WTC11 (cell line): ENCODE measurements at regions not wholly inside any gene's neighbourhood (a gene's known extent, or its start where the extent isn't known, plus 50 kb on each side); places are given as distances from the start of the nearest gene placed in this dataset.

Source experiments
- ATAC-seq: fragments of 200-7000 bp; cut with Tn5 transposase; 2 replicates; pipeline ENCODE4 v1.10.0; 2021; ENCODE audit warnings: mild to moderate bottlenecking, moderate library complexity
- CTCF ChIA-PET: fragments of 300-600 bp; sonication (Branson Sonifier 250); formaldehyde crosslinking; loops from one replicate; lab custom pipeline; 2021; ENCODE audit warnings: antibody characterized with exemption; lab: Charles Lee
- POLR2A ChIA-PET: fragments of 350-600 bp; sonication (Branson Sonifier 250); formaldehyde crosslinking; loops from one replicate; lab custom pipeline; 2021; ENCODE audit warnings: antibody characterized with exemption; lab: Charles Lee
- DNase-seq: peaks from one replicate; pipeline ENCODE4 v3.0.0; 2021; ENCODE audit warnings: low spot score
- H3K27ac Mint-ChIP-seq: 2 replicates; pipeline ENCODE4 v1.8.0; 2021; ENCODE audit warnings: mixed read lengths
- H3K27me3 Mint-ChIP-seq: 2 replicates; pipeline ENCODE4 v1.8.0; 2021; ENCODE audit warnings: low read depth, mild to moderate bottlenecking, moderate library complexity, mixed read lengths
- H3K36me3 Mint-ChIP-seq: 2 replicates; pipeline ENCODE4 v1.8.0; 2021; ENCODE audit warnings: mixed read lengths
- H3K4me1 Mint-ChIP-seq: 2 replicates; pipeline ENCODE4 v1.8.0; 2022; ENCODE audit warnings: mixed read lengths
- H3K4me3 Mint-ChIP-seq: 2 replicates; pipeline ENCODE4 v1.8.0; 2021; ENCODE audit warnings: mild to moderate bottlenecking, moderate library complexity, mixed read lengths
- H3K9me3 Mint-ChIP-seq: 2 replicates; pipeline ENCODE4 v1.8.0; 2021; ENCODE audit warnings: mixed read lengths
- AFF4 ChIP-seq: sonication (generic); formaldehyde crosslinking; IDR thresholded peaks from 2 replicates; pipeline ENCODE4 v1.8.1; 2023; ENCODE audit warnings: mild to moderate bottlenecking, missing genetic modification reagents, borderline replicate concordance
- ATF2 ChIP-seq: sonication (generic); formaldehyde crosslinking; IDR thresholded peaks from 2 replicates; pipeline ENCODE4 v1.8.1; 2022; ENCODE audit warnings: low read depth, missing genetic modification reagents, borderline replicate concordance
- ELF4 ChIP-seq: sonication (generic); formaldehyde crosslinking; IDR thresholded peaks from 2 replicates; pipeline ENCODE4 v1.8.1; 2022; ENCODE audit warnings: low read depth, mild to moderate bottlenecking, moderate library complexity, missing genetic modification reagents
- EMX1 ChIP-seq: fragments of 250-450 bp; sonication (Bioruptor Pico); IDR thresholded peaks from 2 replicates; pipeline ENCODE4 v1.8.0; 2021; ENCODE audit warnings: mild to moderate bottlenecking
- ESRRA ChIP-seq: sonication (generic); formaldehyde crosslinking; IDR thresholded peaks from 2 replicates; pipeline ENCODE4 v1.8.1; 2022; ENCODE audit warnings: mild to moderate bottlenecking, missing genetic modification reagents, borderline replicate concordance
- ETV6 ChIP-seq: sonication (generic); formaldehyde crosslinking; IDR thresholded peaks from 2 replicates; pipeline ENCODE4 v1.8.1; 2022; ENCODE audit warnings: mild to moderate bottlenecking, missing genetic modification reagents
- FOXK1 ChIP-seq: sonication (generic); formaldehyde crosslinking; IDR thresholded peaks from 2 replicates; pipeline ENCODE4 v1.8.0; 2022; ENCODE audit warnings: mild to moderate bottlenecking, moderate library complexity, missing genetic modification reagents
- FOXP1 ChIP-seq: sonication (generic); formaldehyde crosslinking; IDR thresholded peaks from 2 replicates; pipeline ENCODE4 v1.8.0; 2022; ENCODE audit warnings: missing genetic modification reagents, mild to moderate bottlenecking, moderate library complexity, borderline replicate concordance
- FOXP4 ChIP-seq: sonication (generic); formaldehyde crosslinking; IDR thresholded peaks from 2 replicates; pipeline ENCODE4 v1.8.0; 2022; ENCODE audit warnings: mild to moderate bottlenecking, missing genetic modification reagents
- MAX ChIP-seq: sonication (generic); formaldehyde crosslinking; IDR thresholded peaks from 2 replicates; pipeline ENCODE4 v1.8.0; 2022; ENCODE audit warnings: mild to moderate bottlenecking, missing genetic modification reagents
- NFATC4 ChIP-seq: fragments of 250-450 bp; sonication (Bioruptor Pico); IDR thresholded peaks from 2 replicates; pipeline ENCODE4 v1.9.0; 2021; ENCODE audit warnings: mild to moderate bottlenecking
- NR1H2 ChIP-seq: sonication (generic); formaldehyde crosslinking; IDR thresholded peaks from 2 replicates; pipeline ENCODE4 v1.9.0; 2021; ENCODE audit warnings: mild to moderate bottlenecking, moderate library complexity, missing genetic modification reagents
- PREB ChIP-seq: sonication (generic); formaldehyde crosslinking; IDR thresholded peaks from 2 replicates; pipeline ENCODE4 v1.8.1; 2022; ENCODE audit warnings: mild to moderate bottlenecking, missing genetic modification reagents, moderate library complexity, borderline replicate concordance
- SMAD4 ChIP-seq: sonication (generic); formaldehyde crosslinking; IDR thresholded peaks from 2 replicates; pipeline ENCODE4 v1.8.0; 2022; ENCODE audit warnings: mild to moderate bottlenecking, missing genetic modification reagents
- SOX15 ChIP-seq: fragments of 250-450 bp; sonication (Bioruptor Pico); IDR thresholded peaks from 2 replicates; pipeline ENCODE4 v1.9.0; 2021; ENCODE audit warnings: mild to moderate bottlenecking
- TCF7 ChIP-seq: sonication (generic); formaldehyde crosslinking; IDR thresholded peaks from 2 replicates; pipeline ENCODE4 v1.8.0; 2022; ENCODE audit warnings: mild to moderate bottlenecking, low read depth, missing genetic modification reagents, moderate library complexity
- TP53 ChIP-seq: sonication (generic); formaldehyde crosslinking; IDR thresholded peaks from 2 replicates; pipeline ENCODE4 v1.8.1; 2023; ENCODE audit warnings: mild to moderate bottlenecking, missing genetic modification reagents
- USF2 ChIP-seq: sonication (generic); formaldehyde crosslinking; IDR thresholded peaks from 2 replicates; pipeline ENCODE4 v1.8.1; 2023; ENCODE audit warnings: mild to moderate bottlenecking, missing genetic modification reagents, moderate library complexity
- ZBTB21 ChIP-seq: sonication (generic); formaldehyde crosslinking; IDR thresholded peaks from 2 replicates; pipeline ENCODE4 v1.8.1; 2023; ENCODE audit warnings: mild to moderate bottlenecking, missing genetic modification reagents, borderline replicate concordance
- ZNF219 ChIP-seq: sonication (generic); formaldehyde crosslinking; IDR thresholded peaks from 2 replicates; pipeline ENCODE4 v1.8.0; 2023; ENCODE audit warnings: missing genetic modification reagents, mild to moderate bottlenecking, borderline replicate concordance
- ZNF263 ChIP-seq: sonication (generic); formaldehyde crosslinking; IDR thresholded peaks from 2 replicates; pipeline ENCODE4 v1.8.1; 2022; ENCODE audit warnings: low read depth, mild to moderate bottlenecking, moderate library complexity, missing genetic modification reagents
- ZNF396 ChIP-seq: fragments of 250-450 bp; sonication (Bioruptor Pico); IDR thresholded peaks from 2 replicates; pipeline ENCODE4 v1.8.0; 2021; ENCODE audit warnings: mild to moderate bottlenecking, moderate library complexity, borderline replicate concordance

- no peaks in the 10 kb centered on the region for H3K36me3 Mint-ChIP-seq
- H3K27ac Mint-ChIP-seq = no peak overlapping the region
- POLR2A ChIA-PET = no interaction called here
- H3K27me3 Mint-ChIP-seq = no peaks in the 10 kb centered on the region
- peaks cover 10% of the 10 kb centered on the region for H3K4me1 Mint-ChIP-seq
- no peak for DNase-seq
- H3K4me3 Mint-ChIP-seq = no peak overlapping the region
- CTCF ChIA-PET = no interaction called here
- no peak for ATAC-seq
- TF ChIP-seq FOXP1 (CRISPR knock-in tag) (no peak), AFF4 (no peak), FOXK1 (CRISPR knock-in tag) (no peak), ETV6 (CRISPR knock-in tag) (no peak), FOXP4 (CRISPR knock-in tag) (no peak)
- H3K9me3 Mint-ChIP-seq = peaks cover 4% of the 10 kb centered on the region; the same call in 1 of the 2 replicates
Observed at GRCh38 chr3:18672561-18672960, 247.4 kb upstream of the SATB1 start.

GRCh38 chr3:18670759-18671158, 245.6 kb upstream of the SATB1 start:
- no peaks in the 10 kb centered on the region for H3K27me3 Mint-ChIP-seq
- TF ChIP-seq MAX = no peak
- TF ChIP-seq SMAD4 (CRISPR knock-in tag) = no peak
- TF ChIP-seq ZBTB21 (CRISPR knock-in tag) = no peak
- TF ChIP-seq ZNF219 (CRISPR knock-in tag) = no peak
- TF ChIP-seq USF2 = no peak
- no peak for TF ChIP-seq PREB (CRISPR knock-in tag)
- TF ChIP-seq TCF7 (CRISPR knock-in tag) = no peak
- TF ChIP-seq ZNF263 = no peak
- no peak for TF ChIP-seq ESRRA (CRISPR knock-in tag)
- TF ChIP-seq ZNF396 (CRISPR knock-in tag) = no peak
- no peak for TF ChIP-seq TP53 (CRISPR knock-in tag)
- no peak for TF ChIP-seq EMX1 (CRISPR knock-in tag)
- TF ChIP-seq SOX15 = no peak
- TF ChIP-seq NR1H2 (CRISPR knock-in tag) = no peak
- no peak for TF ChIP-seq NFATC4 (CRISPR knock-in tag)
- TF ChIP-seq ELF4 = no peak
- no peak for TF ChIP-seq ATF2
- H3K4me3 Mint-ChIP-seq = no peak overlapping the region
- peaks cover 10% of the 10 kb centered on the region for H3K4me1 Mint-ChIP-seq
- H3K36me3 Mint-ChIP-seq = no peaks in the 10 kb centered on the region
- DNase-seq (no peak), ATAC-seq (peak; percentile 46)
- peaks cover 4% of the 10 kb centered on the region; the same call in 1 of the 2 replicates for H3K9me3 Mint-ChIP-seq
- ChIA-PET CTCF (no interaction called here), POLR2A (no interaction called here)
- H3K27ac Mint-ChIP-seq = no peak overlapping the region
